ENCODE measurements at regions not wholly inside any gene's neighbourhood (a gene's known extent, or its start where the extent isn't known, plus 50 kb on each side); places are given as distances from the start of the nearest gene placed in this dataset.

- TF ChIP-seq, protein P1, sequence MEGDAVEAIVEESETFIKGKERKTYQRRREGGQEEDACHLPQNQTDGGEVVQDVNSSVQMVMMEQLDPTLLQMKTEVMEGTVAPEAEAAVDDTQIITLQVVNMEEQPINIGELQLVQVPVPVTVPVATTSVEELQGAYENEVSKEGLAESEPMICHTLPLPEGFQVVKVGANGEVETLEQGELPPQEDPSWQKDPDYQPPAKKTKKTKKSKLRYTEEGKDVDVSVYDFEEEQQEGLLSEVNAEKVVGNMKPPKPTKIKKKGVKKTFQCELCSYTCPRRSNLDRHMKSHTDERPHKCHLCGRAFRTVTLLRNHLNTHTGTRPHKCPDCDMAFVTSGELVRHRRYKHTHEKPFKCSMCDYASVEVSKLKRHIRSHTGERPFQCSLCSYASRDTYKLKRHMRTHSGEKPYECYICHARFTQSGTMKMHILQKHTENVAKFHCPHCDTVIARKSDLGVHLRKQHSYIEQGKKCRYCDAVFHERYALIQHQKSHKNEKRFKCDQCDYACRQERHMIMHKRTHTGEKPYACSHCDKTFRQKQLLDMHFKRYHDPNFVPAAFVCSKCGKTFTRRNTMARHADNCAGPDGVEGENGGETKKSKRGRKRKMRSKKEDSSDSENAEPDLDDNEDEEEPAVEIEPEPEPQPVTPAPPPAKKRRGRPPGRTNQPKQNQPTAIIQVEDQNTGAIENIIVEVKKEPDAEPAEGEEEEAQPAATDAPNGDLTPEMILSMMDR (conservative IDR thresholded peaks at IDR 0.05) = no peak
- TF ChIP-seq ZFX (IDR thresholded peaks at IDR 0.05) = no peak
These were observed 50.6 kb upstream of the PAX7 start for GRCh38 chr1:18580047-18580446.
